CD4-positive, alpha-beta memory T cell (primary cell): ENCODE measurements at regions not wholly inside any gene's neighbourhood (a gene's known extent, or its start where the extent isn't known, plus 50 kb on each side); places are given as distances from the start of the nearest gene placed in this dataset.

Source experiments
- CTCF ChIA-PET: fragments of 350-600 bp; sonication (Branson Sonifier 250); formaldehyde crosslinking; loops from one replicate; lab custom pipeline; 2021; ENCODE audit warnings: inconsistent platforms; ENCODE audit not compliant: partially characterized antibody; lab: Charles Lee
- POLR2A ChIA-PET: fragments of 350-600 bp; sonication (Branson Sonifier 250); formaldehyde crosslinking; loops from one replicate; lab custom pipeline; 2021; ENCODE audit not compliant: partially characterized antibody; lab: Charles Lee
- DNase-seq, 5 donors: peaks; one replicate each; pipeline versions ENCODE4 v3.0.0 to v3.0.0-alpha.2; 2020 to 2022; ENCODE audit warnings: mixed read lengths in 1 of 5
- H3K27ac ChIP-seq: one replicate; pipeline ENCODE4 v1.7.0; 2013; ENCODE audit warnings: low read depth, low read length
- H3K27me3 ChIP-seq: 2 replicates; pipeline ENCODE4 v1.7.0; 2013; ENCODE audit warnings: mild to moderate bottlenecking, low read length, moderate library complexity; ENCODE audit not compliant: insufficient read depth
- H3K36me3 ChIP-seq: 2 replicates; pipeline ENCODE4 v1.7.0; 2013; ENCODE audit warnings: mild to moderate bottlenecking, low read length, moderate library complexity; ENCODE audit not compliant: insufficient read depth
- H3K4me1 ChIP-seq: 2 replicates; pipeline ENCODE4 v1.7.0; 2013; ENCODE audit warnings: mild to moderate bottlenecking, low read length, moderate library complexity; ENCODE audit not compliant: insufficient read depth
- H3K4me3 ChIP-seq, 2 donors: one replicate each; pipeline ENCODE4 v1.7.0; 2013; ENCODE audit warnings: low read length in 2 of 2, mild to moderate bottlenecking in 1 of 2
- H3K9me3 ChIP-seq, 2 donors: one replicate each; pipeline ENCODE4 v1.7.0; 2013; ENCODE audit warnings: low read length in 2 of 2, control low read depth in 1 of 2; ENCODE audit not compliant: control insufficient read depth in 1 of 2
- H3K27ac Mint-ChIP-seq, 7 donors: one replicate each; pipeline ENCODE4 v1.8.0; 2020 to 2021; ENCODE audit warnings: mixed read lengths in 7 of 7, mild to moderate bottlenecking in 6 of 7, inconsistent platforms in 3 of 7, moderate library complexity in 3 of 7
- H3K27me3 Mint-ChIP-seq, 2 donors: one replicate each; pipeline ENCODE4 v1.8.0; 2020 to 2021; ENCODE audit warnings: mixed read lengths in 2 of 2
- H3K36me3 Mint-ChIP-seq, 2 donors: one replicate each; pipeline ENCODE4 v1.8.0; 2020 to 2021; ENCODE audit warnings: mixed read lengths in 2 of 2, inconsistent platforms in 1 of 2, mild to moderate bottlenecking in 1 of 2
- H3K4me1 Mint-ChIP-seq, 4 donors: one replicate each; pipeline ENCODE4 v1.8.0; 2020 to 2021; ENCODE audit warnings: mixed read lengths in 4 of 4, mild to moderate bottlenecking in 1 of 4
- H3K4me3 Mint-ChIP-seq, 8 donors: one replicate each; pipeline ENCODE4 v1.8.0; 2020 to 2021; ENCODE audit warnings: mixed read lengths in 8 of 8, mild to moderate bottlenecking in 7 of 8, moderate library complexity in 6 of 8, inconsistent platforms in 3 of 8
- H3K9me3 Mint-ChIP-seq, 8 donors: one replicate each; pipeline ENCODE4 v1.8.0; 2020 to 2021; ENCODE audit warnings: mixed read lengths in 8 of 8, mild to moderate bottlenecking in 5 of 8, inconsistent platforms in 3 of 8, moderate library complexity in 1 of 8
- intact Hi-C: fragments of 100-400 bp; cut with micrococcal nuclease; formaldehyde crosslinking; loops from one replicate; pipeline ENCODE4 v1.15.1; 2023

GRCh38 chr12:60415351-60415750, 819.5 kb downstream of the SLC16A7 start:
- Histone ChIP-seq H3K27ac (no peak overlapping the region), H3K36me3 (no peaks in the 10 kb centered on the region), H3K27me3 (no peaks in the 10 kb centered on the region), H3K4me1 (no peaks in the 10 kb centered on the region), H3K9me3 (no peaks in the 10 kb centered on the region), H3K4me3 (no peak overlapping the region)
- no peak for DNase-seq
- POLR2A ChIA-PET: no interaction called here
- Mint-ChIP-seq H3K9me3 (peaks cover 0 to 15% (median 9%) of the 10 kb centered on the region in 8 donors), H3K4me3 (no peak overlapping the region), H3K36me3 (no peaks in the 10 kb centered on the region), H3K4me1 (no peaks in the 10 kb centered on the region), H3K27me3 (no peaks in the 10 kb centered on the region), H3K27ac (no peak overlapping the region)
- CTCF ChIA-PET: no interaction called here
- intact Hi-C loops: no loop called here

GRCh38 chr12:60419986-60420385, 824.2 kb downstream of the SLC16A7 start:
- H3K4me1 Mint-ChIP-seq: no peaks in the 10 kb centered on the region
- H3K36me3 Mint-ChIP-seq: no peaks in the 10 kb centered on the region
- CTCF ChIA-PET: no interaction called here

GRCh38 chr12:60421741-60422140, 825.9 kb downstream of the SLC16A7 start:
- intact Hi-C loops: no loop called here
- Histone ChIP-seq H3K9me3 (no peaks in the 10 kb centered on the region), H3K4me3 (no peak overlapping the region), H3K27ac (no peak overlapping the region), H3K36me3 (no peaks in the 10 kb centered on the region), H3K4me1 (no peaks in the 10 kb centered on the region), H3K27me3 (no peaks in the 10 kb centered on the region)
- Mint-ChIP-seq H3K27me3 (no peaks in the 10 kb centered on the region), H3K36me3 (no peaks in the 10 kb centered on the region), H3K9me3 (peaks cover 0 to 9% (median under 1%) of the 10 kb centered on the region in 8 donors), H3K27ac (no peak overlapping the region), H3K4me3 (no peak overlapping the region), H3K4me1 (no peaks in the 10 kb centered on the region)
- ChIA-PET POLR2A (no interaction called here), CTCF (no interaction called here)
- no peak for DNase-seq

More at GRCh38 chr12:60419986-60420385, 824.2 kb downstream of the SLC16A7 start:
- no peak overlapping the region for H3K4me3 Mint-ChIP-seq
- H3K4me1 ChIP-seq: no peaks in the 10 kb centered on the region
- POLR2A ChIA-PET: no interaction called here
- H3K4me3 ChIP-seq: no peak overlapping the region
- H3K9me3 ChIP-seq: no peaks in the 10 kb centered on the region
- H3K27me3 Mint-ChIP-seq: no peaks in the 10 kb centered on the region
- no peak for DNase-seq
- H3K27me3 ChIP-seq: no peaks in the 10 kb centered on the region
- H3K9me3 Mint-ChIP-seq: peaks cover 0 to 9% (median 6%) of the 10 kb centered on the region in 8 donors
- no peak overlapping the region for H3K27ac Mint-ChIP-seq
- intact Hi-C loops: no loop called here
- no peak overlapping the region for H3K27ac ChIP-seq
- no peaks in the 10 kb centered on the region for H3K36me3 ChIP-seq

GRCh38 chr12:60437297-60437696, 841.5 kb downstream of the SLC16A7 start:
- H3K27ac ChIP-seq: no peak overlapping the region
- Mint-ChIP-seq H3K9me3 (peaks cover under 1 to 18% (median 5%) of the 10 kb centered on the region in 8 donors), H3K27ac (no peak overlapping the region), H3K4me1 (no peaks in the 10 kb centered on the region), H3K36me3 (no peaks in the 10 kb centered on the region), H3K4me3 (no peak overlapping the region), H3K27me3 (no peaks in the 10 kb centered on the region)
- no peaks in the 10 kb centered on the region for H3K4me1 ChIP-seq
- ChIA-PET POLR2A (no interaction called here), CTCF (no interaction called here)
- no peak for DNase-seq
- no peaks in the 10 kb centered on the region for H3K27me3 ChIP-seq
- H3K9me3 ChIP-seq: no peaks in the 10 kb centered on the region
- H3K4me3 ChIP-seq: no peak overlapping the region
- H3K36me3 ChIP-seq: no peaks in the 10 kb centered on the region
- intact Hi-C loops: no loop called here

- CTCF ChIA-PET: no interaction called here
- H3K27me3 Mint-ChIP-seq: no peaks in the 10 kb centered on the region
- no peaks in the 10 kb centered on the region for H3K9me3 ChIP-seq
Measured at GRCh38 chr12:60441577-60441976, 845.7 kb downstream of the SLC16A7 start.

GRCh38 chr12:60451457-60451856, 855.6 kb downstream of the SLC16A7 start:
- Mint-ChIP-seq H3K9me3 (peaks cover 0 to 14% (median 4%) of the 10 kb centered on the region in 8 donors), H3K4me3 (no peak overlapping the region), H3K27me3 (no peaks in the 10 kb centered on the region), H3K27ac (no peak overlapping the region), H3K4me1 (no peaks in the 10 kb centered on the region), H3K36me3 (no peaks in the 10 kb centered on the region)
- Histone ChIP-seq H3K4me1 (no peaks in the 10 kb centered on the region), H3K4me3 (no peak overlapping the region), H3K9me3 (no peaks in the 10 kb centered on the region), H3K27me3 (no peaks in the 10 kb centered on the region), H3K27ac (no peak overlapping the region), H3K36me3 (no peaks in the 10 kb centered on the region)
- CTCF ChIA-PET: no interaction called here
- intact Hi-C loops: no loop called here
- POLR2A ChIA-PET: no interaction called here
- DNase-seq: no peak

More at GRCh38 chr12:60441577-60441976, 845.7 kb downstream of the SLC16A7 start:
- no peaks in the 10 kb centered on the region for H3K27me3 ChIP-seq
- H3K9me3 Mint-ChIP-seq: peaks cover 4 to 19% (median 9%) of the 10 kb centered on the region in 8 donors
- no peak overlapping the region for H3K4me3 ChIP-seq
- no peaks in the 10 kb centered on the region for H3K4me1 ChIP-seq
- no peaks in the 10 kb centered on the region for H3K36me3 Mint-ChIP-seq
- no peak overlapping the region for H3K27ac ChIP-seq
- intact Hi-C loops: no loop called here
- DNase-seq: no peak
- no peaks in the 10 kb centered on the region for H3K36me3 ChIP-seq
- POLR2A ChIA-PET: no interaction called here
- no peak overlapping the region for H3K27ac Mint-ChIP-seq
- no peak overlapping the region for H3K4me3 Mint-ChIP-seq
- no peaks in the 10 kb centered on the region for H3K4me1 Mint-ChIP-seq

- Histone ChIP-seq H3K9me3 (no peaks in the 10 kb centered on the region), H3K27ac (no peak overlapping the region), H3K27me3 (no peaks in the 10 kb centered on the region), H3K4me3 (no peak overlapping the region), H3K4me1 (no peaks in the 10 kb centered on the region), H3K36me3 (no peaks in the 10 kb centered on the region)
- POLR2A ChIA-PET: no interaction called here
- no peaks in the 10 kb centered on the region for H3K4me1 Mint-ChIP-seq
- CTCF ChIA-PET: no interaction called here
- peaks cover 0 to 4% (median 0%) of the 10 kb centered on the region in 8 donors for H3K9me3 Mint-ChIP-seq
- H3K27ac Mint-ChIP-seq: no peak overlapping the region
- no peaks in the 10 kb centered on the region for H3K27me3 Mint-ChIP-seq
- no peak for DNase-seq
- intact Hi-C loops: no loop called here
- H3K4me3 Mint-ChIP-seq: no peak overlapping the region
- no peaks in the 10 kb centered on the region for H3K36me3 Mint-ChIP-seq
Measured at GRCh38 chr12:60465060-60465459, 869.2 kb downstream of the SLC16A7 start.

GRCh38 chr12:60468546-60468945, 872.7 kb downstream of the SLC16A7 start:
- Histone ChIP-seq H3K27ac (no peak overlapping the region), H3K4me1 (no peaks in the 10 kb centered on the region), H3K27me3 (no peaks in the 10 kb centered on the region), H3K36me3 (no peaks in the 10 kb centered on the region), H3K9me3 (no peaks in the 10 kb centered on the region), H3K4me3 (no peak overlapping the region)
- Mint-ChIP-seq H3K27me3 (no peaks in the 10 kb centered on the region), H3K9me3 (peaks cover 0 to 4% (median 0%) of the 10 kb centered on the region in 8 donors), H3K4me3 (no peak overlapping the region), H3K36me3 (no peaks in the 10 kb centered on the region), H3K27ac (no peak overlapping the region), H3K4me1 (no peaks in the 10 kb centered on the region)
- DNase-seq: no peak
- intact Hi-C loops: no loop called here
- CTCF ChIA-PET: no interaction called here
- POLR2A ChIA-PET: no interaction called here
